PFSK-1 (cell line): ENCODE measurements at regions not wholly inside any gene's neighbourhood (a gene's known extent, or its start where the extent isn't known, plus 50 kb on each side); places are given as distances from the start of the nearest gene placed in this dataset.

Experiments
- FOXP2 ChIP-seq: optimal IDR thresholded peaks from 2 replicates; pipeline ENCODE3; 2011; ENCODE audit warnings: borderline replicate concordance, control low read depth, inconsistent platforms; ENCODE audit not compliant: insufficient read depth; ENCODE audit errors: extremely low read length, extremely low read depth
- POLR2AphosphoS5 ChIP-seq: IDR thresholded peaks from 2 replicates; pipeline ENCODE4 v1.6.1; 2012; ENCODE audit warnings: low read depth, mild to moderate bottlenecking, control low read depth, low read length, moderate library complexity
- SIN3A ChIP-seq: IDR thresholded peaks from 2 replicates; pipeline ENCODE4 v1.6.1; 2012; ENCODE audit warnings: mild to moderate bottlenecking, low read length, moderate library complexity, borderline replicate concordance; ENCODE audit not compliant: insufficient read depth
- TAF1 ChIP-seq: IDR thresholded peaks from 2 replicates; pipeline ENCODE4 v1.6.1; 2012; ENCODE audit warnings: low read length, control low read depth, borderline replicate concordance; ENCODE audit not compliant: insufficient read depth
- TF ChIP-seq, protein P1 (sequence below), 2 experiments: IDR thresholded peaks; 2 replicates each; pipeline versions ENCODE4 v1.6.1 to v1.8.0; 2011 to 2012; ENCODE audit warnings: low read depth in 2 of 2, low read length in 2 of 2, control low read depth in 1 of 2, inconsistent platforms in 1 of 2, mild to moderate bottlenecking in 1 of 2, moderate library complexity in 1 of 2; ENCODE audit not compliant: insufficient read depth in 1 of 2

- no peak for TF ChIP-seq SIN3A
- TF ChIP-seq POLR2AphosphoS5, result no peak
- TF ChIP-seq TAF1, result no peak
- TF ChIP-seq, protein P1, sequence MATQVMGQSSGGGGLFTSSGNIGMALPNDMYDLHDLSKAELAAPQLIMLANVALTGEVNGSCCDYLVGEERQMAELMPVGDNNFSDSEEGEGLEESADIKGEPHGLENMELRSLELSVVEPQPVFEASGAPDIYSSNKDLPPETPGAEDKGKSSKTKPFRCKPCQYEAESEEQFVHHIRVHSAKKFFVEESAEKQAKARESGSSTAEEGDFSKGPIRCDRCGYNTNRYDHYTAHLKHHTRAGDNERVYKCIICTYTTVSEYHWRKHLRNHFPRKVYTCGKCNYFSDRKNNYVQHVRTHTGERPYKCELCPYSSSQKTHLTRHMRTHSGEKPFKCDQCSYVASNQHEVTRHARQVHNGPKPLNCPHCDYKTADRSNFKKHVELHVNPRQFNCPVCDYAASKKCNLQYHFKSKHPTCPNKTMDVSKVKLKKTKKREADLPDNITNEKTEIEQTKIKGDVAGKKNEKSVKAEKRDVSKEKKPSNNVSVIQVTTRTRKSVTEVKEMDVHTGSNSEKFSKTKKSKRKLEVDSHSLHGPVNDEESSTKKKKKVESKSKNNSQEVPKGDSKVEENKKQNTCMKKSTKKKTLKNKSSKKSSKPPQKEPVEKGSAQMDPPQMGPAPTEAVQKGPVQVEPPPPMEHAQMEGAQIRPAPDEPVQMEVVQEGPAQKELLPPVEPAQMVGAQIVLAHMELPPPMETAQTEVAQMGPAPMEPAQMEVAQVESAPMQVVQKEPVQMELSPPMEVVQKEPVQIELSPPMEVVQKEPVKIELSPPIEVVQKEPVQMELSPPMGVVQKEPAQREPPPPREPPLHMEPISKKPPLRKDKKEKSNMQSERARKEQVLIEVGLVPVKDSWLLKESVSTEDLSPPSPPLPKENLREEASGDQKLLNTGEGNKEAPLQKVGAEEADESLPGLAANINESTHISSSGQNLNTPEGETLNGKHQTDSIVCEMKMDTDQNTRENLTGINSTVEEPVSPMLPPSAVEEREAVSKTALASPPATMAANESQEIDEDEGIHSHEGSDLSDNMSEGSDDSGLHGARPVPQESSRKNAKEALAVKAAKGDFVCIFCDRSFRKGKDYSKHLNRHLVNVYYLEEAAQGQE (IDR thresholded peaks at IDR 0.05; ENCODE audit: insufficient read depth in 1 of 2, low read depth in 2 of 2, low read length in 2 of 2), result no peak
- no peak for TF ChIP-seq FOXP2
These were observed 67.7 kb upstream of the NSMCE3 start for GRCh38 chr15:29337156-29337959.

GRCh38 chr15:29334544-29334943 is 64.9 kb upstream of the NSMCE3 start:
- TF ChIP-seq TAF1 (no peak), SIN3A (no peak)
- TF ChIP-seq, protein P1 (IDR thresholded peaks at IDR 0.05; ENCODE audit: insufficient read depth in 1 of 2, low read depth in 2 of 2, low read length in 2 of 2), result no peak

GRCh38 chr15:29333261-29333660 is 63.6 kb upstream of the NSMCE3 start:
- TF ChIP-seq TAF1 (no peak), SIN3A (no peak), POLR2AphosphoS5 (no peak), FOXP2 (no peak)
- TF ChIP-seq, protein P1 (IDR thresholded peaks at IDR 0.05; ENCODE audit: insufficient read depth in 1 of 2, low read depth in 2 of 2, low read length in 2 of 2), result no peak

- TF ChIP-seq, protein P1 (IDR thresholded peaks at IDR 0.05; ENCODE audit: insufficient read depth in 1 of 2, low read depth in 2 of 2, low read length in 2 of 2), result no peak
- TF ChIP-seq TAF1, result no peak
- TF ChIP-seq SIN3A, result no peak
- TF ChIP-seq FOXP2, result no peak
- TF ChIP-seq POLR2AphosphoS5, result no peak
These were observed 62.0 kb upstream of the NSMCE3 start for GRCh38 chr15:29331669-29332068.
